Fibroblast of the conjunctiva (primary cell): ENCODE measurements at regions not wholly inside any gene's neighbourhood (a gene's known extent, or its start where the extent isn't known, plus 50 kb on each side); places are given as distances from the start of the nearest gene placed in this dataset.
A peak's percentile ranks its signal among the peaks of the same experiment; 100 is the strongest.

Source experiments
- DNase-seq: peaks from one replicate; pipeline ENCODE4 v3.0.0-alpha.2; 2010; ENCODE audit warnings: low read depth

DNA sequence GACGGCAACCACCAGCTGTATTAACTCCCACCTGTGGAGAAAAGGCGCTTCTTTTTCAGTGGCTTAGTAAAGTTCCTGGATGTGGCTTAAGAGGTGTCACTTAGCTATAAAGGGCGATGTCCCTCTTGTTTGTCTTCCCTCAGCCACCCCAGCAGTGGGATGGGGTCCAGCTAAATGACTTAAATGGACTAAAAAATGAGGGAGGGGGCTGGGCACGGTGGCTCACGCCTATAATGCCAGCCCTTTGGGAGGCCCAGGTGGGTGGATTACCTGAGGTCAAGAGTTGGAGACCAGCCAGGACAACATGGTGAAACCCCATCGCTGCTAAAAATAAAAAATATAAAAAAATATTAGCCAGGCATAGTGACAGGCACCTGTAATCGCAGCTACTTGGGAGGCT, 667.5 kb upstream of the RBFOX1 start:
- no peak for DNase-seq

DNA sequence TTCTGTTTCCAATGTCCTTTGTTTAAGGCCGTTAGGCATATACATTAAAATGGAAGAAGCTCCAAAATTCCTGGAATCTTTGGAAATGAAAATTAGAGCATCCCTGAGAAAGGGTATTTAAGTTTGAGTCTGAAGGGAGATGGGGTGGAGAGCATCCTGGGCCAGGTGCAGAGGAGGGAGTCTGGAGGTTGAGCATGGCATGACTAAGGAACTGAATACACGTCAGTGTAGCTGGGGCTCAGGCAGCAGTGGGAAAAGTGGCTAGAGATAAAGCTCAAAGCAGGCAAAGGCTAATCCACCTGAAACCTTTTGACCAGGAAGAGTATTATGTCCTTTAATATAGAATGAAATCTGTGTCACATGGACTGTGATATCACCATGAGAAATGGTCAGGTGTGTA, 669.0 kb upstream of the RBFOX1 start:
- DNase-seq, result no peak

DNA sequence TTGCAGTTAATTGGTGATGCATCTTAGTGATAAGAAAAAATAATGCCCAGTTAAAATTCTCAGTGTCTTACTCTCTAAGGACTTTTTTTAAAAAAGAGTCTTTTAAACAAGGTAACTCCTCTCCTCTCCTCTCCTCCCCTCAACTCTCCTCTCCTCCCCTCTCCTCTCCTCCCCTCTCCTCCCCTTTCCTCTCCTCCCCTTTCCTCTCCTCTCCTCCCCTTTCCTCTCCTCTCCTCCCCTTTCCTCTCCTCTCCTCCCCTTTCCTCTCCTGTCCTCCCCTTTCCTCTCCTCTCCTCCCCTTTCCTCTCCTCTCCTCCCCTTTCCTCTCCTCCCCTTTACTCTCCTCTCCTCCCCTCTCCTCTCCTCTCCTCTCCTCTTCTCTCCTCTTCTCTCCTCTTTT, 675.9 kb upstream of the RBFOX1 start:
- no peak for DNase-seq

DNA sequence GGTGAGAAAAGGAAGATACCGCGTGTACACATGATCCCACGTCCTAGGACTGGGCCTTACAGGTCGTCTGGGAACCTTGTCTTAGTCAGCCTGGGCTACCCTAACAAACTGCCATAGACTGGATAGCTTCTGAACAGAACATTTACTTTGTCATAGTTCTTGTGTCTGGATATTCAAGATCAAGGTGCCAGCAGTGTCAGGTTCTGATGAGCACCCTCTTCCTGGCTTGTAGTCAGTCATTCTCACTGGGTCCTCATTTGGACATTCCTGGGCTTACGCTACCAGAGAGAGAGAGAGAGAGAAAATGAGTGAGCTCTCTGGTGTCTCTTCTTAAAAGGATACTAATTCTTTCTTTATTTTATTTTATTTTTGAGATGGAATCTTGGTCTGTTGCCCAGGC, 685.8 kb upstream of the RBFOX1 start:
- DNase-seq, result no peak

GRCh38 chr16:6645768-6646568, 686.7 kb upstream of the RBFOX1 start:
- DNase-seq, result no peak

DNA sequence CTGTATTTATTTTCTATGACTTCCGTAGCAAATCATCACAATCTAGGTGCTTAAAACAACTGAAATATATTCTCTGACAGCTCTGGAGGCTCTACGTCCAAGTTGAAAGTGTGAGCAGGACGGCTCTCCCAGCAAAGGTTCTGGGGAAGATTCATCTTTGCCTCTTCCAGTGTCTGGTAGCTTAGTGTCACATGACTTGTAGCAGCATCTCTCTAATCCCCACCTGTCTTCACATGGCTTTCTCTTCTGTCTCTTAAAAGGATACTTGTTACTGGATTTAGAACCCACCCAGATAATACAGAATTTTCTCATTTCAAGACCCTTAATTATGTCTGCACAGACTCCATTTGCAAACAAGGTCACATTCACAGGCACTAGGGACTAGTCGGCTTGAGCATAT, 687.7 kb upstream of the RBFOX1 start:
- no peak for DNase-seq

DNA sequence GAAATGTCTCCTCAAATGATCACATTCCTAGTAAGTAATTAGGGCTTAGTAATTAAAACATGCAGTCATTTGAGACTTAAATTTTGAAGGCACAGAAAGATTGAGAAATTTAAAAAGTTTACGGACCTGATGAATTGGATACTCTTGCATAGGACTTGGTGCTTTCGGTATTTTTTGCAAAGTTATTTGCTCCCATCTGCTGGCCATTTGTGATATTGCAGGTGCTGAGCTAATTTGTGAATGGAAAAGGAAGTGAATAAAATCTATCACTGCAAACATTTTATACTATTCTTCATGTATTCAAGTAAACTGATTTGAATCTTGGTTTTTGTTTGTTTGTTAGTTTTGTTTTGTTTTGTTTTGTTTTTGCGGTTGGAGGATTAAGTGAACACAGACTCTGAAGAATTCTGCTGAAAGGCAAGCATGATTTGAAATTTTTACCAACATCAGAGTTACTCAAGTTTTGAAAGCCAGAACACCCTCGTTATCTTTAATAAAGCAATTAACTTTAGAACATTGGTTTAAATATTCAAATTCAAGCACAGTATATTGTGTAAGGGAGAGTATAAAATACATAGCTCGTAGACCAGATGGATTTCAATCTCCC, 689.5 kb upstream of the RBFOX1 start:
- peak; percentile 20 for DNase-seq

DNA sequence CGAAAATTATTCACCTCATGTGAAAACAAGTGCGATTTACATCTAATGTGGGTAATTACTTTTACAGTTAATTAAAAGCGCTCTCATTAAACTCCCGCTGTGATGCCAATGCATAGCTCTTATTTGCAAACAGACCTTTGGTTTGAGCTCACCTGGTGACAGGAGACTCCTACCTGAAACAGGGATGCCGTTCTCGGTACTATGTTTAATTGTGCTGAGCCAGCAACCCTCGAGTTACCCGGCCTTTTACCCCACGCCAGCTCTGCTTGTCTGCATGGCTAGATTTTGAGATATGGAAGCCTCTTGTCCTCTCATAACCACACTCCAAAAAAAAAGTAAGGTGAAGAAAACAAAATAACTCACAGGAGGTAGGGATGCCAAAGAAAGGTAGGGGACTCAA, 690.4 kb upstream of the RBFOX1 start:
- no peak for DNase-seq

- no peak for DNase-seq
Measured at GRCh38 chr16:6641091-6641490, 691.6 kb upstream of the RBFOX1 start.

GRCh38 chr16:6636457-6636856, 696.2 kb upstream of the RBFOX1 start:
- no peak for DNase-seq

DNA sequence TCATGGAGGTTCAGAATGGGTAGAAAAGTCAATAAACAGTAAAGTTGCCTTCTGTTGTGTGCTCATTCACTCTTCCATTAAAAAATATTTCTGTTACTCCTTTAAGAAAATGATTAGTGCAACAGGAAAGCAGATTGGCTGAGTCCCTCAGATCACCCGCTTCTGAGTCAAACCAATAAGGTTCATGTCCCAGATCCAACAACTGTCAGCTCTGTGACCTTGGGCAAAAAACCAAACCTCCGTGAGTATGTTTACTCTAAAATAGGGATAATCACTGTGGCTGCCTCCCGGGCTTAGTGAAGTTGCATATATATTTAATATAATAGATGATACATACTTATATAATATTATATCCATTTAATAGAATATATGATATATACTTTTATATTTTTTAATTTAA, 698.5 kb upstream of the RBFOX1 start:
- no peak for DNase-seq

GRCh38 chr16:6633456-6633855, 699.2 kb upstream of the RBFOX1 start:
- DNase-seq, result no peak

DNA sequence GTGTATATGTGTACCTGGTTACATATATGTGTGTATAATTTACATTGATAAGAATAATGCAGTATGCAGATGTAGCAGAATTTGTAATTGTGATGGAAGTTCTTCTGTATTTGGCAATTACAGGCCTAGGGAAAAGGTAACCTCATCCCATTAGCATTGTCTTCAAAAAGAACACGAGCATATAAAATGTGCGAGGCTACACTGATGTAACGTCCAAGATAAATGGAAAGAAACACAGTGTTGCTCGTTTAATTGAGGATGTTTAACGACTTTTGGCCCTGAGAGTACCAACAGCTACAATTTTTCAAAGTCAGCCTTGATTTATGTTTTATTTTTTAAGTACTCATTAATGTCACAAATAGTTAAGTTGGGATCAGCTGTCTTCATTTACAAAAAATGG, 703.5 kb upstream of the RBFOX1 start:
- DNase-seq, result no peak

- no peak for DNase-seq
Measured at GRCh38 chr16:6625606-6626005, 707.0 kb upstream of the RBFOX1 start.

DNA sequence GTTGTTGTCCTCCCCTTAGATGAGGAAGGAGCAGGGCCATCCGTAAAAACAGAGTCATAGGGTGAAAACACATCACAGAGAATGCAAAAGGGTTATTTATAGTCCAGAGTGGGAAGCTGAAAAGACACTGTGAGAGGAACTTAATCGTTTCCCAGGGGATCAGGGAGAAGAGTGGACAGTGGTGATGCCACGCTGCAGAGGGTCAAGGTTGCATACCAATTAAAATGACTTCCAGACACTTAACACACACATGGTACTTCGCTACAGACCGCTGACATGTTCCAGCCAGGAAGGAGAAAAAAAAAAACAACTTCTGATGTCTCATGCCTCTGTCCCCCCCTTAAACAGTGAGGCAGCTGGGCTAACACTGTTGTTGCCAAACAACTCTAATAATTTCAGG, 713.8 kb upstream of the RBFOX1 start:
- DNase-seq, result no peak

DNA sequence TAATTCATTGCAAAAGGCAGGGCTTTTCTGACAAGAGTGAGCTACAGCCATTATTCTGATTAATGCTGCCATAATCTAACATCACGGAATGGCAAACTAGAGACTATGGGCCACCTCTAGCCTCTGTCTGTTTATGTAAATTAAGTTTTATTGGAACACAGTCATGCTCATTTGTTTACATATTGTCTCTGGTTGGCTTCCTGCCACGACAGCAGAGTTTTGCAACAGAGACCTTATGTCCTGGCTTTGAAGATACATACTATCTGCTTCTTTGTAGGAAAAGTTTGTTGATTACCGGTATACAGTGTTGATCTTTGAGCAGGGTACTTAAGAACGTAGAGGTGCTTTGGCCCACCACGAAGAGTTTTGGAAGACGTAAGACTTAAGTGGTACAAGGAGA, 715.9 kb upstream of the RBFOX1 start:
- no peak for DNase-seq

- DNase-seq, result no peak
Measured at GRCh38 chr16:6615636-6616035, 717.0 kb upstream of the RBFOX1 start.

GRCh38 chr16:6611535-6611934, 721.1 kb upstream of the RBFOX1 start:
- no peak for DNase-seq

DNA sequence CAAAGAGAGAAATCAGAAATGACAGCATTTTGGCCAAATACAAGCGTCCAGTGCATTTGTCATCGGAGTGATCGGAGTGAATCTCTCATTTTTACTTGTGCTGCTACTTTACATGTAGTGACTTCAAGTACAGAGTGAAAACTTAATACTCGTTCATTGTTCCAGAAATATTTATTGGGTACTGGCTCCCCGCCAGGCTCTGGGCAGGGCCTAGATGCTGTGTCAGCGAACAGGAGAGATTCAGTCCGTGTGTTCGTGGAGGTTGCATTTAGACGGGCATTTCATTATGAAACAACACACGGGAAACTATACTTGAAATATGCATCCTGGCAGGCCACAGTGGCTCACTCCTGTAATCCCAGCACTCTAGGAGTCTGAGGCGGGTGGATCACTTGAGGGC, 727.2 kb upstream of the RBFOX1 start:
- DNase-seq, result no peak

- no peak for DNase-seq
Measured at GRCh38 chr16:6603780-6604325, 728.8 kb upstream of the RBFOX1 start.

- DNase-seq, result no peak
Measured at GRCh38 chr16:6602405-6602804, 730.2 kb upstream of the RBFOX1 start.

- no peak for DNase-seq
Measured at GRCh38 chr16:6600167-6600566, 732.5 kb upstream of the RBFOX1 start.

DNA sequence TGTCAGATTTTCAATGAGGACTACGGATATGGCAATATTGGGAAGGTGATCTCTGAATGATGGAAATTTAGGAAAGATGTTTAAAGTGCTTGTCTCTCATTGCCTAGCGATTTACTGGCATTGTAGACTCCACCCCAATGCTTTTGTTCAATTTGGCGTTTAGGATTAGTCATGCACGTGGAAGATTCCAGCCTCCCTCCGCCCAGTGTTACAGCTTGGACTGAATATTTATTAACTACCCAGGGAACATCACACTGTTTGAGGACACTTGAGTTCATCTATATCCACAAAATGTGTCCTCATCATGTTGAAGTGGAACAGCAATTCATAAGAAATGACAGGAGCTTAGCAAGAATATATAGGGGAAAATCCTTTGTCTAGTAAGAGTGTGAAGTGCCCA, 738.8 kb upstream of the RBFOX1 start:
- no peak for DNase-seq

- DNase-seq, result no peak
Measured at GRCh38 chr16:6576606-6577005, 756.0 kb upstream of the RBFOX1 start.
